GM10248 (cell line): ENCODE measurements at regions not wholly inside any gene's neighbourhood (a gene's known extent, or its start where the extent isn't known, plus 50 kb on each side); places are given as distances from the start of the nearest gene placed in this dataset.

Source experiments
- CTCF ChIA-PET: fragments of 300-600 bp; sonication (Branson Sonifier 250); formaldehyde crosslinking; extraction: SDS; loops from one replicate; lab custom pipeline; 2021; ENCODE audit warnings: antibody characterized with exemption; lab: Yijun Ruan, JAX
- POLR2A ChIA-PET: fragments of 350-650 bp; sonication (Branson Sonifier 250); formaldehyde crosslinking; extraction: SDS; loops from one replicate; lab custom pipeline; 2020; ENCODE audit warnings: antibody characterized with exemption; lab: Yijun Ruan, JAX
- DNase-seq: peaks from one replicate; pipeline ENCODE4 v3.0.0; 2012; ENCODE audit errors: extremely low spot score
- CTCF ChIP-seq: IDR thresholded peaks from 2 replicates; pipeline ENCODE4 v1.5.1; 2012; ENCODE audit warnings: mild to moderate bottlenecking, low read depth; ENCODE audit errors: extremely low read depth, missing control alignments, control extremely low read depth

- ChIA-PET CTCF (interaction anchor here (1.3 kb wide), 1 partner anchor 10 kb away, joined by 3 read pairs; no protein-coding TSS in a partner anchor), POLR2A (no interaction called here)
- no peak for DNase-seq
- TF ChIP-seq CTCF = no peak
These were observed 307.1 kb downstream of the OSR1 start for GRCh38 chr2:19051203-19051831.

DNA sequence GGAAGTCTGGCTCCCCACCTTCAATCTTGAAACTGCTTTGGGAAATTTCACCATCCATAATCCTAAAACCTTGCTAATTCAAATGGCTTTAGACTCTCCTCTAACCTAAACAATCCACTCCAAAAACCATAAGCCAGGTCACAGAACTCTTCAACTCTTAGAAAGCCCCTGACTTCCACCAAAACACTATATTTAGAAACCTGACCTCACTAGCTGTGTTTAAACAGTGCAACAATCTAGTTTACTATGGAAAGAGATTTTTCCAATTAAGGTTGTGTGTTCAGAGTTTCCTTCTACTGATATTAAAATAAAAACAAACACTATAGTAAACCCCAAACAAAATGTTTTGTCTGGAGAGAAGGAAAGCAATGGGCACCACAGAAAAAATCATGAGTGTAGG, 308.1 kb downstream of the OSR1 start:
- ChIA-PET POLR2A (no interaction called here), CTCF (no interaction called here)
- no peak for DNase-seq
- TF ChIP-seq CTCF = no peak

DNA sequence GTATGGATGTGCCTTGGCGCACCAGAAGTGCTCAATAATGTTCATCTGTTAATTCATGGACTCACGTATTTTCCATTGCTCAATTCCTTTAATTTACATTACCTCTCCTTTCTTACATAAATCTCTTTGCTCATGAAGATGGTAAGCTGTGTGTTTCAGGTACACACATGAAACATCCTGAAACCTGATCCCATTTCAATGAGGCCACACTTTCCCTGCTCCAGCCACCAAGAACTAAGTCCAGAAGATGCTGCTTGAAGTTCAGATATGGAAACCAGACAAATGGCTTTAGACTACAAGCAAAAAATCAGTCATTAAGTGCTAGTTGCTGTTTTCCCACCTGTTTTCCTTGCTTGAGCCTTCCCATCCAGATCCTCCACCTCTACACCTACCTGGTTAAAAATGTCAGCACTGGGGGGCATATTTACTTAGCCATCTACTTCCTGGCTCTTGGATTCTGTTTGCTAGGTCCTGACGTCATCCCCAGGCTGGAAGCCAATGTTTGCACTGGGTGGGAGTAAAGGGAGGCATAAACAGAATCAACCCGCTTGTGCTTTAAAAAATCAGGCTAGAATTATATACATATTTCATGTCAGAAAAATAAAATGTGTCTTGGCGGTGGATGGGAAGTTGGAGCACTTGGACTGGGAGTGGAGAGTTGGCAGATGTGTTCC, 309.7 kb downstream of the OSR1 start:
- no peak for DNase-seq
- CTCF ChIA-PET = interaction anchor here (0.5 kb wide), 1 partner anchor 36 kb away, joined by 3 read pairs; no protein-coding TSS in a partner anchor
- POLR2A ChIA-PET = no interaction called here
- no peak for TF ChIP-seq CTCF

GRCh38 chr2:19046986-19047780, 311.2 kb downstream of the OSR1 start:
- TF ChIP-seq CTCF = no peak

DNA sequence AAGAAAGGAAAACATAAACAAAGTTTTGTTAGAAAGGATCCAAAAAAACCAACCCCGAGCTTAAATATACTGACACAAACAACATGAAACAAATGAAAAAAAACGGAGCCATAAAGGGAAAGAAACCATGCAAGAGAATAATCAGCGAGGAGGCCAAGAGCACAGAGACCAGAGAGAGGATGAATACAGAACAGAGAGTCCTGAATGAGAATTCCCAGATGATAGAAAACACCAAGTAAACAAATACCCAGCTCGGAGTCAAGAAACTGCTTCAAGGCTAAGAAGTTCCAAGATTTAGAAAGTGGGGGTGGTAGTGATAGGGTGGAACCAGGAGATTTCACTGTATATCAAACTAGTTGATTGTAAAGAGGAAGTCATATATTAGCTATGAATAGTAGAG, 313.3 kb downstream of the OSR1 start:
- POLR2A ChIA-PET = no interaction called here
- DNase-seq = no peak
- CTCF ChIA-PET = interaction anchor here (0.9 kb wide), 1 partner anchor 8 kb away, joined by 6 read pairs; no protein-coding TSS in a partner anchor
- TF ChIP-seq CTCF = no peak

More at GRCh38 chr2:19046986-19047780, 311.2 kb downstream of the OSR1 start:
- peak; percentile 13 for DNase-seq
- ChIA-PET CTCF (interaction anchor here (1.0 kb wide), 1 partner anchor 11 kb away, joined by 3 read pairs; no protein-coding TSS in a partner anchor), POLR2A (no interaction called here)

- no peak for TF ChIP-seq CTCF
- ChIA-PET POLR2A (no interaction called here), CTCF (no interaction called here)
- DNase-seq = no peak
These were observed 314.5 kb downstream of the OSR1 start for GRCh38 chr2:19043893-19044292.
